Bronchial epithelial cell (primary cell): ENCODE measurements at regions not wholly inside any gene's neighbourhood (a gene's known extent, or its start where the extent isn't known, plus 50 kb on each side); places are given as distances from the start of the nearest gene placed in this dataset.
"Not testable (repeated sequence)": the region's sequence is repeated elsewhere in the genome, so short reads cannot be mapped to it uniquely, and the experiment has no call there.

Source experiments
- DNase-seq: peaks from one replicate; pipeline ENCODE4 v3.0.0-alpha.2; 2010; ENCODE audit warnings: low read depth
- FAIRE-seq: peaks from 2 replicates; lab custom pipeline; 2011; peaks lifted over from hg19 to GRCh38; lab: Jason Lieb, UNC
- H3K27me3 ChIP-seq: 2 replicates; pipeline ENCODE4 v1.5.1; 2011; ENCODE audit warnings: low read length; ENCODE audit not compliant: control insufficient read depth, insufficient read depth
- H3K36me3 ChIP-seq: 2 replicates; pipeline ENCODE4 v1.5.1; 2011; ENCODE audit warnings: low read length; ENCODE audit not compliant: control insufficient read depth, insufficient read depth
- H3K4me3 ChIP-seq: 2 replicates; pipeline ENCODE4 v1.5.1; 2011; ENCODE audit warnings: mild to moderate bottlenecking, low read depth, low read length, control low read depth
- CTCF ChIP-seq: IDR thresholded peaks from 2 replicates; pipeline ENCODE4 v1.5.1; 2011; ENCODE audit warnings: mild to moderate bottlenecking, moderate library complexity, low read length, control low read depth, inconsistent platforms; ENCODE audit not compliant: insufficient read depth, severe bottlenecking

GRCh38 chr16:7772722-7773121 lies 440.1 kb downstream of the RBFOX1 start:
- DNase-seq: no peak
- no peak for FAIRE-seq
- H3K36me3 ChIP-seq: no peaks in the 10 kb centered on the region
- H3K4me3 ChIP-seq: no peak overlapping the region
- H3K27me3 ChIP-seq: no peaks in the 10 kb centered on the region
- no peak for TF ChIP-seq CTCF

GRCh38 chr16:7769091-7769490 lies 436.4 kb downstream of the RBFOX1 start:
- FAIRE-seq, H3K4me3 ChIP-seq, DNase-seq, H3K27me3 ChIP-seq, H3K36me3 ChIP-seq: not testable (repeated sequence)

GRCh38 chr16:7765079-7765550 lies 432.5 kb downstream of the RBFOX1 start:
- TF ChIP-seq CTCF: no peak
- DNase-seq (no peak), FAIRE-seq (no peak)
- Histone ChIP-seq H3K27me3 (no peaks in the 10 kb centered on the region), H3K4me3 (no peak overlapping the region), H3K36me3 (no peaks in the 10 kb centered on the region)

GRCh38 chr16:7763111-7763510 lies 430.5 kb downstream of the RBFOX1 start:
- H3K36me3 ChIP-seq: no peaks in the 10 kb centered on the region
- TF ChIP-seq CTCF: no peak
- DNase-seq (no peak), FAIRE-seq (no peak)
- H3K27me3 ChIP-seq: no peaks in the 10 kb centered on the region
- no peak overlapping the region for H3K4me3 ChIP-seq
